Activated CD4-positive, alpha-beta T cell treated with anti-CD3 and anti-CD28 coated beads, Interleukin-2, amount 50 U/mL, for 16 hours (primary cell): ENCODE measurements at regions not wholly inside any gene's neighbourhood (a gene's known extent, or its start where the extent isn't known, plus 50 kb on each side); places are given as distances from the start of the nearest gene placed in this dataset.
"Not testable (repeated sequence)": the region's sequence is repeated elsewhere in the genome, so short reads cannot be mapped to it uniquely, and the experiment has no call there.

ENCODE experiments used
- DNase-seq: peaks from one replicate; pipeline ENCODE4 v3.0.0-alpha.2; 2020

DNA sequence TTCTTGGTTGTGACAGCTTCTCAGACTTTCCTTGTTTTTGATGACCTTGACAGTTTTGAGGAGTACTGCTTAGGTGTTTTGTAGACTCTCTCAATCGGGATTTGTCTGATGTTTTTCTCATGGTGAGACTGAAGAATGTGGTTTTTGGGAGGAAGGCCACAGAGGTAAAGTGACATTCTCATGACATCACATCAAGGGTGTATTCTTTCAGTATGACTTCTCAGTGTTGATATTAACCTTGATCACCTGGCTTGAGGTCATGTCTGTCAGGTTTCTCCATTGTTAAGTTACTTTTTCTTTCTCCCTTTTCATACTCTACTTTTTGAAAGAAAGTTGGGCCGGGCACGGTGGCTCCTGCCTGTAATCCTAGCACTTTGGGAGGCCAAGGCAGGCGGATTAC, 269.9 kb downstream of the ZNF37A start:
- not testable (repeated sequence) for DNase-seq

GRCh38 chr10:38365917-38366316, 271.8 kb downstream of the ZNF37A start:
- DNase-seq = peak; percentile 7

DNA sequence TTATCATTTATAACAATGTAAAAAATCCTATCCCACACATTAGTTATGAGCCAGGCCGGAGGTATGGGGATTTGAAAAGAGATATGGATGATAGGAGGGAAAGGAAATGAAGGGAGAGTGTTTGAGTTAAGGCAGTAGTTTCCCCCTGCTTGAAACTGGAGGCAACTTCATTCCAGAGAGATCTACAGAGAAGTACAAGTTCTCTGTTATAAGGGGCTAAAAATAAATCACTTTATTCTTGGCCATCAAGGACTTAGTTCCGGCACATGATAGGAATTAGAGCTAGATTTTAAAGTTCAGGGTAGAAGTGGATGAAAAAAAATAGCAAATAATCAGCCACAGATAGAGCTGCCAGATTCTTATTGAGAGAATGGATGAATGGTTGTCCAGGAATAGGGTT, 289.7 kb downstream of the ZNF37A start:
- not testable (repeated sequence) for DNase-seq

- DNase-seq = not testable (repeated sequence)
These were observed 292.7 kb downstream of the ZNF37A start for GRCh38 chr10:38386869-38387268.

DNA sequence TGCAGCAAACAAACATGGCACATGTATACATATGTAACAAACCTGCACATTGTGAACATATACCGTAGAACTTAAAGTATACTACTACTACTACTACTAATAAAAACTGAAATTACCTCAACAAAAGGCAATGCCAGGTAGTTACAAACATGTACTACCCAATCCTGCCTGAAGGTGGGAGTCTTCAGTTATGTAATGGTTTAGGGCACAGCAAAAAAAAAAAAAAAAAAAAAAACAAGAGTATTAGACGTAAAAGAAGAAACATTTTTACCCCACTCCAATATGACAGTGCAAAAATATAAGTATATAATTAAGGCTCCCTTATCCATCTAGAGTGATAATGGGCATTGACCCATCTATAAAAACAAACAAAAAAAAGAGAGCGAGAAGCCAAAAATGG, 296.6 kb downstream of the ZNF37A start:
- DNase-seq = peak; percentile 46

- DNase-seq = not testable (repeated sequence)
These were observed 301.3 kb downstream of the ZNF37A start for GRCh38 chr10:38395465-38395864.

DNA sequence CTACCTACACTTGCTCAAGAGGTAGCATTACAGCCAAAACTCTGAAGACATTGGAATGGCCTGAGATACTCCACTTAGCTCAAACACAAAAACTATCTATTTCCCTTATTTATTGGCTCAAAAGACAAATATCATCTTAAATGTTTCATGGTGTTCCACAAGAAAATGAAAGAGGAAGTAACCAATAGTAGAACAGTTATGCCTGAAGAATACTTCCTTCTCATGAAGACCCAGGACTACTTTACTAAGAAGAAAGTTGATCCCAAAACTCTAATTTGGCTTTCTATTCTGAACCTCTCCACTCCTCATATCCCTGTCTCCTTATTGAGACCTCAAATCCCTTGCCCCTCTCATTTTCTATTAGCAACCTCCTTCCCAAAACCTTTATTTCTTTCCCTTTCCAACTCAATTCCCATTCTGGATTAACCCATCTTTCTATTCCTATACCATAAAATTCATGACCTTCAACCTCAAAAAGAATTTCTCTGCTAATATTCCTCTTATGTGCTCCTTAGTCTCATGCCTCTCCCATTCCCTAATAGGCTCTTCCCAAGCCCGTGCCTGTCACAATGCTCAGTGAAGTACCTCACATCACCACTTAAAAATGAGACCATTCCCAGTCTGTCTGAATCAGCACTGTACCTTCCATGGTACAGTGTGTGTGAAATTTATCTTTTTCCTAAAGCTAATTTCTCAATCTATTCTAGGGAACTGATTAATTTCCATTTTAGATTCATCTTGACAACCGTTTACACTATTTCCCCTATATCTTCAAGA, 302.2 kb downstream of the ZNF37A start:
- DNase-seq = not testable (repeated sequence)

- DNase-seq = not testable (repeated sequence)
These were observed 307.4 kb downstream of the ZNF37A start for GRCh38 chr10:38401565-38401964.

GRCh38 chr10:38402442-38403346, 308.6 kb downstream of the ZNF37A start:
- peak; percentile 94 for DNase-seq

DNA sequence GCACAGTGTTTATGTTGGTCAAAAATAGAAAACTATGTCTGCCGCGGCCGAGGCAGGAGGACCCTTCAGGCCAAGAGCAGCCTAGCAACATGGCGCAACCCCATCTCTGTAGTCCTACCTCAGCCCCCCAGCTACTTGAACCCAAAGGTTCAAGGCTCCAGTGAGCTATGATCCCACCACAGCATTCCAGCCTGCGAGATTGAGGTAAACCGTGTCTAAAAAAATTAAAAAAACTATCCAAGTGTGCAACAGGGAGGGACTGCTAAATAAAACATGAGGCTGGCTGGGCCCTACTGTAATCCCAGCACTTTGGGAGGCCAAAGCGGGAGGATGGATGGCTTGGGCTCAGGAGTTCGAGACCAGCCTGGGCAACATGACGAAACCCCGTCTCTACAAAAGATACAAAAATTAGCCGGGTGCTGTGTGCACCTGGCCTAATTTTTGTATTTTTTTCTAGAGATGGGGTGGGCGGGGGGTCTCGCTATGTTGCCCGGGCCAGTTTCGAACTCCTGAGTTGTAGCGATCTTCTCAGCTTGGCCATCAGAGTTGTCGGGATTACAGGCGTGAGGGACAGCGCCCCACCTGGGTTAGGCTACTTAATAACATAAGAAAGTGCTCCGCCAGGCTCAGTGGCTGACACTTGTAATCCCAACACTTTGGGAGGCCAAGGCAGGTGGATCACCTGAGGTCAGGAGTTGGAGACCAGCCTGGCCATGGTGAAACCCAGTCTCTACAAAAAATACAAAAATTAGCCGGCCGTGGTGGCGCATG, 309.4 kb downstream of the ZNF37A start:
- not testable (repeated sequence) for DNase-seq

DNA sequence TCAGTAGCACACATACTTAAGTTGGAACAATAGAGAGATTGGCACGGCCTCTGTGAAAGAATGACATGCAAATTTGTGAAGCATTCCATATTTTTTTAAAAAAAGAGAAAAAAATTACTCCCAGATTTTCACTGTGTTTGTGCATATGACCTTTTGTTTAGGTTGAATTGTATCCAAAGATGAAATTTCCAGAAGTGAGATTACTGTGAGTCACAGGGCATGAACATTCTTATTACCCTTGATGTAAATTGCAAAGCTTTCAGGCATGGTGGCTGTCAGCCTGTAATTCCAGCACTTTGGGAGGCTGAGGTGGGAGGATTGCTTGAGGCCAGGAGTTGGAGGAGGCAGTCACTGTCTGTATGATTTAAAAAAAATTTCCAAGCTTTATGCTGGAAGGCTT, 329.5 kb downstream of the ZNF37A start:
- not testable (repeated sequence) for DNase-seq

GRCh38 chr10:38430242-38430641, 336.1 kb downstream of the ZNF37A start:
- DNase-seq = not testable (repeated sequence)

DNA sequence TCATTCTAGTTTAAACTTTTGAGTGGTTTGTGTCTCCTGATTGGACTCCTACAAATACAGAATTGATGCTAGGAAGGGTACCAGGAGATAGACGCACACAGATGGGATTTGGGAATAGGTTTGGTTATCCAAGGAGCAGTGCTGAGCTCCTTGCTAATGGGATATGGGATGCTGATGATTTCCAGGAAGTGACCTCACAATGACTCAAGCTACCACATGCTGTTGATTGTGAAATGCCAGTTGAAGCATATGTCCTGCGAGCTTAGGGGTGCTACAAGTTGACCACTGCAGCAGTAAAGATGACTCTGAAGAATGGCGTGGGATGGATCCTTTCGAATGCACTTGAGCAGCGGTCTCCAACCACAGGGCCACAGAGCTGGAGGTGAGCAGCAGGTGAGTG, 343.2 kb downstream of the ZNF37A start:
- DNase-seq = not testable (repeated sequence)

DNA sequence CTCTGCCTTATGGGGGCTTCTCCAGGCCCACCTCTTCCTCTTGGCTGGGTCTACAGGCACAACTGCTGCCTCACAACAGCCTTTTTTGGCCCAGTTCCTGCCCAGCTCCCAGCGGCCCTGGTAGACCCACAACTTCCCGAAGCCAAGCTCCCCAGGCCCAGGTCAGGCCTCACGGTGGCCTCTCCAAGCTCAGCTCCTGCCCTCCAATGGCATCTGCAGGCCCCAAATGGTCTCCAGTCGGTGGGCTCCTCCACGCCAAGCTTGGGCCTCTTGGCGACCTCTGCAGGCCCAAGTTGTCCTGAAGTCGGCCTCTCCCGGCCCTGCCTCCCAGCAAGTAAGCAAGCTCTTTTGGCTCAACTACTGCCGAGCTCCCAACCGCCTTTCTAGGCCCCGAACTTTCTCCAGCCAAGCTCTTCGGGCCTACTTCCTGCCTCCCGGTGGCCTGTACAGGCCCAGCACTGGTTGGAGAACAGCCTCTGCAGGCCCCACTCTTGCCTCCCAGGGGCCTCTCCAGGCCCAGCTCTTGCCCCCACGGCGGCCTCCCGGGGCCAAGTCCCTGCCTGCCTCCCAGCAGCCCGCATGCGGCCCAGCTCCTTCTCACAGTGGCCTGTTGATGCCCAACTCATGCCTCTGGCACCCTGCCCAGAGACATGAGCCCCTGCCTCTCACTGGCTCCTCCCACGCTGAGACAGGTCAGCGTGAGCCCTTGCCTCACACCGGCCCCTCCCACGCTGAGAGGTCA, 354.6 kb downstream of the ZNF37A start:
- not testable (repeated sequence) for DNase-seq

- not testable (repeated sequence) for DNase-seq
These were observed 355.5 kb downstream of the ZNF37A start for GRCh38 chr10:38449618-38450017.

DNA sequence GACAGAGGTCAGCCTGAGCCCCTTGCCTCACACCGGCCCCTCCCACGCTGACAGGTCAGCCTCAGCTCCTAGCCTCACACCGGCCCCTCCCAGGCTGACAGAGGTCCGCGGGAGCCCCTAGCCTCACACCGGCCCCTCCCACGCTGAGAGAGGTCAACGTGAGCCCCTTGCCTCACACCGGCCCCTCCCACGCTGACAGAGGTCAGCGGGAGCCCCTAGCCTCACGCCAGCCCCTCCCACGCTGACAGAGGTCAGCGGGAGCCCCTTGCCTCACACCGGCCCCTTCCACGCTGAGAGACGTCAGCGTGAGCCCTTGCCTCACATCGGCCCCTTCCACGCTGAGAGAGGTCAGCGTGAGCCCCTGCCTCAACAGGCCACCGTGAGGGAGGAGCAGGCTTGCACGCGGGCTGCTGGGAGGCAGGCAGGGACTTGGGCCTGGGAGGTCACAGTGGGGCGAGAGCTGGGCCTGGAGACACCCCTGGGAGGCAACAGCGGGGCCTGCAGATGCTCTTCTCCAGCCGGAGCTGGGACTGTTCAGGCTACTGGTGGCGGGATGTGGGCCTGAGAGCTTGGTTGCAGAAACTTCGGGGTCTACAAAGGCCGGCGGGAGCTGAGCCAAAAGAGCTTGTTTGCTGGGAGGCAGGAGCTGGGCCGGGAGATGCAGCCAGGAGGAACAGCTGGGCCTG, 356.4 kb downstream of the ZNF37A start:
- DNase-seq = not testable (repeated sequence)

- not testable (repeated sequence) for DNase-seq
These were observed 357.3 kb downstream of the ZNF37A start for GRCh38 chr10:38451306-38451967.
